ENCODE measurements at regions not wholly inside any gene's neighbourhood (a gene's known extent, or its start where the extent isn't known, plus 50 kb on each side); places are given as distances from the start of the nearest gene placed in this dataset.

- TF ChIP-seq, protein P1, sequence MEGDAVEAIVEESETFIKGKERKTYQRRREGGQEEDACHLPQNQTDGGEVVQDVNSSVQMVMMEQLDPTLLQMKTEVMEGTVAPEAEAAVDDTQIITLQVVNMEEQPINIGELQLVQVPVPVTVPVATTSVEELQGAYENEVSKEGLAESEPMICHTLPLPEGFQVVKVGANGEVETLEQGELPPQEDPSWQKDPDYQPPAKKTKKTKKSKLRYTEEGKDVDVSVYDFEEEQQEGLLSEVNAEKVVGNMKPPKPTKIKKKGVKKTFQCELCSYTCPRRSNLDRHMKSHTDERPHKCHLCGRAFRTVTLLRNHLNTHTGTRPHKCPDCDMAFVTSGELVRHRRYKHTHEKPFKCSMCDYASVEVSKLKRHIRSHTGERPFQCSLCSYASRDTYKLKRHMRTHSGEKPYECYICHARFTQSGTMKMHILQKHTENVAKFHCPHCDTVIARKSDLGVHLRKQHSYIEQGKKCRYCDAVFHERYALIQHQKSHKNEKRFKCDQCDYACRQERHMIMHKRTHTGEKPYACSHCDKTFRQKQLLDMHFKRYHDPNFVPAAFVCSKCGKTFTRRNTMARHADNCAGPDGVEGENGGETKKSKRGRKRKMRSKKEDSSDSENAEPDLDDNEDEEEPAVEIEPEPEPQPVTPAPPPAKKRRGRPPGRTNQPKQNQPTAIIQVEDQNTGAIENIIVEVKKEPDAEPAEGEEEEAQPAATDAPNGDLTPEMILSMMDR (IDR thresholded peaks at IDR 0.05; ENCODE audit: low read depth, low read length) = no peak
- TF ChIP-seq EZH2phosphoT487 (IDR thresholded peaks at IDR 0.05; ENCODE audit: low read depth) = no peak
Observed at GRCh38 chr1:106699433-106699832, 357.0 kb upstream of the PRMT6 start.

All from OCI-LY3 (cell line).